ENCODE measurements at regions not wholly inside any gene's neighbourhood (a gene's known extent, or its start where the extent isn't known, plus 50 kb on each side); places are given as distances from the start of the nearest gene placed in this dataset.

DNA sequence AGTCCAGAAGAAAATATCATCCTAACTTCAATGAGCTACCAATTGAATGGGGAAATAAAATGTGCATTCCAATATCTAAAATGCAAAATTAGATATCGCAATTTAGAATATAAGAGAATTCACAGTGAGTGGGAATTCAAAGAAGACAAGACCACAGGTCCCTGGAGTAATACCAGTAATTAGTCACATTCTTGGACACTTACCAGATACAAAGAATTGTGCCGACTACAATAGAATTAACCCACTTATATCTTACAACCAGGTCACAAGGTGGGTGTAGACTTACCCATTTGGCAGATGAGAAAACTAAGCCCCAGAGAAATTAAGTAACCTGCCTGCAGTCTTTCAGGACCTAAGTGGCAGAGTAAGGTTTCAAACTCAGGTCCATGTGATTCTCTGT lies 84.3 kb upstream of the C1QTNF7 start:
- Histone ChIP-seq H3K27ac (no peak overlapping the region), H3K36me3 (replicated peaks in 1 of 2; ENCODE audit: insufficient read depth in 1 of 2, low read depth in 2 of 2) (no peaks in the 10 kb centered on the region), H3K9me3 (no peaks in the 10 kb centered on the region), H3K4me3 (no peak overlapping the region), H3K4me1 (no peaks in the 10 kb centered on the region), H3K27me3 (no peaks in the 10 kb centered on the region)
- DNase-seq: no peak
- no peak for ATAC-seq
- WGBS, 2 donors: 17 to 22% methylated on average over 2 of the region's 2 CpGs
- intact Hi-C loops (cut with DNase I): no loop called here
- TF ChIP-seq POLR2A (IDR thresholded peaks at IDR 0.05): no peak
- TF ChIP-seq, protein P1, sequence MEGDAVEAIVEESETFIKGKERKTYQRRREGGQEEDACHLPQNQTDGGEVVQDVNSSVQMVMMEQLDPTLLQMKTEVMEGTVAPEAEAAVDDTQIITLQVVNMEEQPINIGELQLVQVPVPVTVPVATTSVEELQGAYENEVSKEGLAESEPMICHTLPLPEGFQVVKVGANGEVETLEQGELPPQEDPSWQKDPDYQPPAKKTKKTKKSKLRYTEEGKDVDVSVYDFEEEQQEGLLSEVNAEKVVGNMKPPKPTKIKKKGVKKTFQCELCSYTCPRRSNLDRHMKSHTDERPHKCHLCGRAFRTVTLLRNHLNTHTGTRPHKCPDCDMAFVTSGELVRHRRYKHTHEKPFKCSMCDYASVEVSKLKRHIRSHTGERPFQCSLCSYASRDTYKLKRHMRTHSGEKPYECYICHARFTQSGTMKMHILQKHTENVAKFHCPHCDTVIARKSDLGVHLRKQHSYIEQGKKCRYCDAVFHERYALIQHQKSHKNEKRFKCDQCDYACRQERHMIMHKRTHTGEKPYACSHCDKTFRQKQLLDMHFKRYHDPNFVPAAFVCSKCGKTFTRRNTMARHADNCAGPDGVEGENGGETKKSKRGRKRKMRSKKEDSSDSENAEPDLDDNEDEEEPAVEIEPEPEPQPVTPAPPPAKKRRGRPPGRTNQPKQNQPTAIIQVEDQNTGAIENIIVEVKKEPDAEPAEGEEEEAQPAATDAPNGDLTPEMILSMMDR (IDR thresholded peaks at IDR 0.05): no peak

DNA sequence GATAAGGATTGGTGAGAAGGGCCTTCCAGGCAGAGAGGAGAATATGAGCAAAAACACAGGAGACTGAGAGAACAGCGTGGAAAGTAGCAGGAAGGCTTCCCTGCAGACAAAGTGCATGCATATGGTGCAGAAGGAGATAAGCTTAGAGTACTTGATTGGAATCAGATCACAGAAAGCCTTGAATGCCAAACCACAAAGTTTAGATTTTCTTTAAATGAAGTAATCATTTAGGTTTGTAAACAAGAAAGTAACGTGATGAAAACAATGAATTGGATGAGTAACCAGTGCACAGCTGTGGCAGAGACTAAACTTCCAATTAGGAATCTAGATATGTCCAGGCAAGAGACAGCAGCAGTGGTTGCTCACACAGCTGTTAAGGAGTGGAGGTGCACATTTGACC lies 83.8 kb upstream of the C1QTNF7 start:
- ATAC-seq (no peak), DNase-seq (no peak)
- Histone ChIP-seq H3K27me3 (no peaks in the 10 kb centered on the region), H3K36me3 (replicated peaks in 1 of 2; ENCODE audit: insufficient read depth in 1 of 2, low read depth in 2 of 2) (no peaks in the 10 kb centered on the region), H3K4me3 (no peak overlapping the region), H3K9me3 (no peaks in the 10 kb centered on the region), H3K27ac (no peak overlapping the region), H3K4me1 (no peaks in the 10 kb centered on the region)
- 45 to 57% methylated on average over 2 of the region's 2 CpGs for WGBS, 2 donors
- TF ChIP-seq, protein P1 (IDR thresholded peaks at IDR 0.05): no peak
- TF ChIP-seq POLR2A (IDR thresholded peaks at IDR 0.05): no peak
- intact Hi-C loops (cut with DNase I): no loop called here

- TF ChIP-seq POLR2A (IDR thresholded peaks at IDR 0.05): no peak
- TF ChIP-seq, protein P1 (IDR thresholded peaks at IDR 0.05): no peak
- Histone ChIP-seq H3K9me3 (no peaks in the 10 kb centered on the region), H3K4me1 (no peaks in the 10 kb centered on the region), H3K27ac (no peak overlapping the region), H3K27me3 (no peaks in the 10 kb centered on the region), H3K4me3 (no peak overlapping the region), H3K36me3 (replicated peaks in 1 of 2; ENCODE audit: insufficient read depth in 1 of 2, low read depth in 2 of 2) (no peaks in the 10 kb centered on the region)
- WGBS, 2 donors: 41 to 75% methylated on average over 3 of the region's 3 CpGs
- DNase-seq (no peak), ATAC-seq (no peak)
- intact Hi-C loops (cut with DNase I): no loop called here
Measured at GRCh38 chr4:15345134-15345533, 82.7 kb upstream of the C1QTNF7 start.

DNA sequence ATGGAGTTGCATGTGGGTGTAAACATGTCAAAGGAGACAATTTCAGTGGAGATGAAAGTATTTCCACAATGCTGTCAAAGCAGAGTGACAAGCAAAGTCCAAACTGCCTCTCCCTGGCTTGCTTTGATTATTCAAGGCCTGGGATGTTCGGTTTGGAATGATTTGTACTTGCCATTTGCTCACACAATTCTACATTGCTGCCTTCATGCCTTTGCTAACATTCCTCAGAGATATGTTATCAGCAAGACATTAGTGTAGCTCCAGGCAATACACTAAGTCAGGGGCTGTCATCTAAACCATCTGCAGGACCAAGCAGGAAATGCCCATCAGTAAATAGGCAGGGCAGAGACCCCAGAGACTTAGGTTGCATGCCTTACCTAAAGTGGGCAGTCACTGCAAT lies 79.6 kb upstream of the C1QTNF7 start:
- no peak overlapping the region for H3K27ac ChIP-seq
- H3K27me3 ChIP-seq: no peaks in the 10 kb centered on the region
- TF ChIP-seq, protein P1 (IDR thresholded peaks at IDR 0.05): no peak
- no peak for TF ChIP-seq POLR2A (IDR thresholded peaks at IDR 0.05)
- H3K36me3 ChIP-seq (replicated peaks in 1 of 2; ENCODE audit: insufficient read depth in 1 of 2, low read depth in 2 of 2): no peaks in the 10 kb centered on the region
- H3K4me3 ChIP-seq: no peak overlapping the region
- DNase-seq: no peak
- H3K4me1 ChIP-seq: no peaks in the 10 kb centered on the region
- 29 to 33% methylated on average over 1 of the region's 1 CpG for WGBS, 2 donors
- intact Hi-C loops (cut with DNase I): no loop called here
- H3K9me3 ChIP-seq: no peaks in the 10 kb centered on the region
- no peak for ATAC-seq

GRCh38 chr4:15348695-15349094 lies 79.1 kb upstream of the C1QTNF7 start:
- no peaks in the 10 kb centered on the region for H3K27me3 ChIP-seq
- WGBS, 2 donors: 87 to 100% methylated on average over 1 of the region's 1 CpG
- H3K9me3 ChIP-seq: no peaks in the 10 kb centered on the region
- DNase-seq (no peak), ATAC-seq (no peak)
- no peak overlapping the region for H3K4me3 ChIP-seq
- TF ChIP-seq, protein P1 (IDR thresholded peaks at IDR 0.05): no peak
- TF ChIP-seq POLR2A (IDR thresholded peaks at IDR 0.05): no peak
- no peak overlapping the region for H3K27ac ChIP-seq
- intact Hi-C loops (cut with DNase I): no loop called here
- H3K36me3 ChIP-seq (replicated peaks in 1 of 2; ENCODE audit: insufficient read depth in 1 of 2, low read depth in 2 of 2): no peaks in the 10 kb centered on the region
- H3K4me1 ChIP-seq: no peaks in the 10 kb centered on the region

Data from body of pancreas (tissue), 4 donors.